Spleen (tissue), 11 donors: ENCODE measurements at regions not wholly inside any gene's neighbourhood (a gene's known extent, or its start where the extent isn't known, plus 50 kb on each side); places are given as distances from the start of the nearest gene placed in this dataset.

Source experiments
- DNase-seq: peaks from one replicate; pipeline ENCODE4 v3.0.0-alpha.2; 2020
- H3K27ac ChIP-seq, 8 donors: fragments of 200-600 bp; sonication (generic) in 7 of 8; 1 replicate in 4 of 8; 2 replicates in 4 of 8; pipeline versions ENCODE4 v1.5.0 to v1.8.0; 2016 to 2021; ENCODE audit warnings: inconsistent platforms in 4 of 8, mild to moderate bottlenecking in 4 of 8, moderate library complexity in 1 of 8
- H3K27me3 ChIP-seq, 7 donors: fragments of 200-600 bp; sonication (generic) in 6 of 7; replicated peaks in 1 of 7; 1 replicate in 4 of 7; 2 replicates in 3 of 7; pipeline versions ENCODE4 v1.5.0 to v1.8.0; 2016 to 2021; ENCODE audit warnings: inconsistent platforms in 3 of 7, mild to moderate bottlenecking in 1 of 7
- H3K36me3 ChIP-seq, 6 donors: fragments of 200-600 bp; sonication (generic) in 5 of 6; 1 replicate in 4 of 6; 2 replicates in 2 of 6; pipeline versions ENCODE4 v1.5.0 to v1.8.0; 2016 to 2021; ENCODE audit warnings: inconsistent platforms in 2 of 6
- H3K4me1 ChIP-seq, 6 donors: fragments of 200-600 bp; sonication (generic) in 5 of 6; 1 replicate in 3 of 6; 2 replicates in 3 of 6; pipeline versions ENCODE4 v1.5.0 to v1.8.0; 2016 to 2021; ENCODE audit warnings: inconsistent platforms in 3 of 6
- H3K4me3 ChIP-seq, 8 donors: fragments of 200-600 bp; sonication (generic) in 7 of 8; 1 replicate in 4 of 8; 2 replicates in 4 of 8; pipeline versions ENCODE4 v1.5.0 to v1.8.0; 2016 to 2021; ENCODE audit warnings: inconsistent platforms in 4 of 8, mild to moderate bottlenecking in 4 of 8, moderate library complexity in 2 of 8
- H3K9me3 ChIP-seq, 8 donors: fragments of 200-600 bp; sonication (generic) in 7 of 8; 1 replicate in 4 of 8; 2 replicates in 4 of 8; pipeline versions ENCODE4 v1.5.0 to v1.8.0; 2016 to 2021; ENCODE audit warnings: inconsistent platforms in 4 of 8
- CTCF ChIP-seq, 11 experiments: fragments of 200-600 bp in 7 of 11; fragments of 450-650 bp in 4 of 11; sonication (generic) in 4 of 11; IDR thresholded peaks in 8 of 11; conservative IDR thresholded peaks in 3 of 11; 1 replicate in 7 of 11; 2 replicates in 4 of 11; pipeline versions ENCODE4 v1.4.0 to v1.8.0; 2016 to 2021; ENCODE audit warnings: antibody characterized with exemption in 11 of 11, inconsistent platforms in 4 of 11, mild to moderate bottlenecking in 1 of 11
- POLR2A ChIP-seq, 3 donors: fragments of 450-650 bp; IDR thresholded peaks; one replicate each; pipeline ENCODE4 v1.5.1; 2017; ENCODE audit warnings: antibody characterized with exemption in 3 of 3, mild to moderate bottlenecking in 1 of 3
- POLR2AphosphoS5 ChIP-seq, 3 donors: sonication (generic); formaldehyde crosslinking; IDR thresholded peaks; one replicate each; pipeline ENCODE4 v1.5.1; 2017; ENCODE audit warnings: antibody characterized with exemption in 3 of 3
- WGBS, 5 donors: extraction: QIAGEN DNeasy Blood & Tissue Kit in 3 of 5; methylation state at CpG; one replicate each; pipeline versions ENCODE4 v1.1.5 to v1.1.7; 2013 to 2018; 5-methylcytosine and 5-hydroxymethylcytosine counted together
- intact Hi-C: fragments of 100-400 bp; cut with DNase I; formaldehyde crosslinking; loops from one replicate; pipeline ENCODE4 v1.15.0; 2023; ENCODE audit warnings: low total_unique reads
- donor health status: healthy with polysubstance abuse.
- donor health status: DM: no; HTN: no; CAD: no; lungs with moderate emphysema.
- donor health status: DM: no; HTN: no; CAD: no.
- donor health status: Bipolar disorder and iron deficiency.
- donor health status: healthy.
- donor health status: DM: no; HTN: no; CAD: no.
- donor health status: DM: yes; HTN: yes; CAD: no.

- H3K9me3 ChIP-seq = no peaks in the 10 kb centered on the region
- H3K4me3 ChIP-seq = no peak overlapping the region
- no peak overlapping the region for H3K27ac ChIP-seq
- peaks cover 0 to 11% (median 3%) of the 10 kb centered on the region in 6 donors for H3K4me1 ChIP-seq
- TF ChIP-seq POLR2A (IDR thresholded peaks at IDR 0.05) (no peak), POLR2AphosphoS5 (IDR thresholded peaks at IDR 0.05) (no peak), CTCF (IDR thresholded peaks at IDR 0.05 in 8 of 11, conservative IDR thresholded peaks at IDR 0.05 in 3 of 11) (no peak)
- WGBS, 5 donors = 89 to 95% (median 95%) methylated on average over 2 of the region's 2 CpGs
- H3K27me3 ChIP-seq = peaks cover 0 to 27% (median 0%) of the 10 kb centered on the region in 7 donors
- H3K36me3 ChIP-seq = no peaks in the 10 kb centered on the region
- no peak for DNase-seq
- intact Hi-C loops = no loop called here
These were observed 510.8 kb downstream of the PTPRC start for GRCh38 chr1:199149591-199149990.

GRCh38 chr1:199150756-199151155, 511.9 kb downstream of the PTPRC start:
- TF ChIP-seq POLR2AphosphoS5 (IDR thresholded peaks at IDR 0.05) (no peak), POLR2A (IDR thresholded peaks at IDR 0.05) (no peak), CTCF (IDR thresholded peaks at IDR 0.05 in 8 of 11, conservative IDR thresholded peaks at IDR 0.05 in 3 of 11) (no peak)
- Histone ChIP-seq H3K4me3 (no peak overlapping the region), H3K36me3 (no peaks in the 10 kb centered on the region), H3K27ac (no peak overlapping the region), H3K9me3 (no peaks in the 10 kb centered on the region), H3K4me1 (peaks cover 0 to 11% (median 3%) of the 10 kb centered on the region in 6 donors), H3K27me3 (peaks cover 0 to 27% (median 0%) of the 10 kb centered on the region in 7 donors)
- WGBS, 5 donors = 85 to 98% (median 92%) methylated on average over 1 of the region's 1 CpG
- intact Hi-C loops = no loop called here
- DNase-seq = no peak

GRCh38 chr1:199151634-199152425, 513.0 kb downstream of the PTPRC start:
- 65 to 79% (median 69%) methylated on average over 6 of the region's 6 CpGs for WGBS, 5 donors
- Histone ChIP-seq H3K27ac (no peak overlapping the region), H3K9me3 (no peaks in the 10 kb centered on the region), H3K27me3 (peaks cover 0 to 27% (median 0%) of the 10 kb centered on the region in 7 donors), H3K36me3 (no peaks in the 10 kb centered on the region), H3K4me3 (no peak overlapping the region), H3K4me1 (peaks cover 0 to 11% (median 3%) of the 10 kb centered on the region in 6 donors)
- intact Hi-C loops = no loop called here
- DNase-seq = no peak
- TF ChIP-seq POLR2AphosphoS5 (IDR thresholded peaks at IDR 0.05) (no peak), POLR2A (IDR thresholded peaks at IDR 0.05) (no peak), CTCF (IDR thresholded peaks at IDR 0.05 in 8 of 11, conservative IDR thresholded peaks at IDR 0.05 in 3 of 11) (no peak)

GRCh38 chr1:199152676-199153075, 513.8 kb downstream of the PTPRC start:
- intact Hi-C loops = no loop called here
- 71 to 89% (median 80%) methylated on average over 4 of the region's 4 CpGs for WGBS, 5 donors

More at GRCh38 chr1:199152676-199153075, 513.8 kb downstream of the PTPRC start:
- no peak for DNase-seq
- H3K9me3 ChIP-seq = no peaks in the 10 kb centered on the region
- no peaks in the 10 kb centered on the region for H3K36me3 ChIP-seq
- H3K4me1 ChIP-seq = peaks cover 0 to 11% (median 3%) of the 10 kb centered on the region in 6 donors
- no peak overlapping the region for H3K4me3 ChIP-seq
- no peak overlapping the region for H3K27ac ChIP-seq
- peaks cover 0 to 20% (median 0%) of the 10 kb centered on the region in 7 donors for H3K27me3 ChIP-seq
- no peak for TF ChIP-seq POLR2AphosphoS5 (IDR thresholded peaks at IDR 0.05)
- TF ChIP-seq POLR2A (IDR thresholded peaks at IDR 0.05) = no peak
- TF ChIP-seq CTCF (IDR thresholded peaks at IDR 0.05 in 8 of 11, conservative IDR thresholded peaks at IDR 0.05 in 3 of 11) = no peak
